HK-2 (cell line): ENCODE measurements at regions not wholly inside any gene's neighbourhood (a gene's known extent, or its start where the extent isn't known, plus 50 kb on each side); places are given as distances from the start of the nearest gene placed in this dataset.

Source experiments
- DNase-seq: peaks from one replicate; pipeline ENCODE4 v3.0.0-alpha.2; 2018; ENCODE audit not compliant: unreplicated experiment

- no peak for DNase-seq
These were observed 366.3 kb downstream of the AACS start for GRCh38 chr12:125431516-125431915.

- DNase-seq: no peak
These were observed 368.9 kb downstream of the AACS start for GRCh38 chr12:125434131-125434530.

- DNase-seq: no peak
These were observed 369.8 kb downstream of the AACS start for GRCh38 chr12:125434936-125435443.

GRCh38 chr12:125435871-125436270 is 370.6 kb downstream of the AACS start:
- no peak for DNase-seq

GRCh38 chr12:125436686-125437085 is 371.5 kb downstream of the AACS start:
- DNase-seq: no peak

GRCh38 chr12:125440399-125440798 is 375.2 kb downstream of the AACS start:
- no peak for DNase-seq

GRCh38 chr12:125443341-125443740 is 378.1 kb downstream of the AACS start:
- no peak for DNase-seq

- no peak for DNase-seq
These were observed 386.2 kb downstream of the AACS start for GRCh38 chr12:125451408-125451807.

GRCh38 chr12:125453751-125454150 is 388.5 kb downstream of the AACS start:
- no peak for DNase-seq

- DNase-seq: no peak
These were observed 389.1 kb downstream of the AACS start for GRCh38 chr12:125454291-125454690.

GRCh38 chr12:125454786-125455480 is 389.7 kb downstream of the AACS start:
- DNase-seq: no peak

- no peak for DNase-seq
These were observed 390.3 kb downstream of the AACS start for GRCh38 chr12:125455556-125455955.

GRCh38 chr12:125458552-125459268 is 393.5 kb downstream of the AACS start:
- DNase-seq: no peak

GRCh38 chr12:125461831-125462230 is 396.6 kb downstream of the AACS start:
- DNase-seq: no peak

GRCh38 chr12:125463386-125463785 is 398.2 kb downstream of the AACS start:
- no peak for DNase-seq

GRCh38 chr12:125467363-125467762 is 402.1 kb downstream of the AACS start:
- no peak for DNase-seq

GRCh38 chr12:125469683-125470082 is 404.4 kb downstream of the AACS start:
- no peak for DNase-seq

GRCh38 chr12:125470838-125471783 is 405.9 kb downstream of the AACS start:
- no peak for DNase-seq

GRCh38 chr12:125473501-125473900 is 408.3 kb downstream of the AACS start:
- DNase-seq: no peak

- no peak for DNase-seq
These were observed 422.1 kb downstream of the AACS start for GRCh38 chr12:125487336-125487735.

GRCh38 chr12:125491553-125491952 is 426.3 kb downstream of the AACS start:
- DNase-seq: no peak
